H1 (cell line): ENCODE measurements at regions not wholly inside any gene's neighbourhood (a gene's known extent, or its start where the extent isn't known, plus 50 kb on each side); places are given as distances from the start of the nearest gene placed in this dataset.

Experiments
- CTCF ChIA-PET: fragments of 300-600 bp; sonication (Branson Sonifier 250); formaldehyde crosslinking; loops from one replicate; lab custom pipeline; 2021; ENCODE audit not compliant: partially characterized antibody; lab: Charles Lee
- POLR2A ChIA-PET: fragments of 300-600 bp; sonication (Branson Sonifier 250); formaldehyde crosslinking; loops from one replicate; lab custom pipeline; 2021; ENCODE audit warnings: inconsistent platforms; ENCODE audit not compliant: partially characterized antibody; lab: Charles Lee
- DNase-seq, 2 experiments: peaks; one replicate each; pipeline versions ENCODE4 v3.0.0 to v3.0.0-alpha.2; 2010 to 2022; ENCODE audit warnings: low spot score in 2 of 2, low read depth in 1 of 2, mixed read lengths in 1 of 2
- FAIRE-seq: peaks from 2 replicates; lab custom pipeline; 2011; peaks lifted over from hg19 to GRCh38; lab: Jason Lieb, UNC
- H2AFZ ChIP-seq: 2 replicates; pipeline ENCODE4 v1.8.1; 2012; ENCODE audit warnings: low read length, inconsistent platforms
- H2AK5ac ChIP-seq: 2 replicates; pipeline ENCODE4 v1.6.1; 2013; ENCODE audit warnings: low read depth, low read length
- H2BK120ac ChIP-seq: replicated peaks from 2 replicates; pipeline ENCODE3; 2013; ENCODE audit warnings: low read depth, low read length, inconsistent platforms
- H2BK12ac ChIP-seq: 2 replicates; pipeline ENCODE4 v1.6.1; 2013; ENCODE audit warnings: low read depth, low read length
- H2BK15ac ChIP-seq: 2 replicates; pipeline ENCODE4 v1.6.1; 2013; ENCODE audit warnings: low read length
- H2BK20ac ChIP-seq: 2 replicates; pipeline ENCODE4 v1.6.1; 2013; ENCODE audit warnings: low read length
- H2BK5ac ChIP-seq: 2 replicates; pipeline ENCODE4 v1.6.1; 2013; ENCODE audit warnings: low read depth, low read length
- H3K14ac ChIP-seq: 2 replicates; pipeline ENCODE4 v1.6.1; 2013; ENCODE audit warnings: inconsistent platforms; ENCODE audit not compliant: insufficient read length
- H3K18ac ChIP-seq: 2 replicates; pipeline ENCODE4 v1.6.1; 2013; ENCODE audit warnings: low read length; ENCODE audit errors: extremely low read depth
- H3K23ac ChIP-seq: 2 replicates; pipeline ENCODE4 v1.6.1; 2013; ENCODE audit warnings: inconsistent platforms; ENCODE audit not compliant: insufficient read length
- H3K23me2 ChIP-seq: 2 replicates; pipeline ENCODE4 v1.6.1; 2013; ENCODE audit warnings: low read depth, low read length
- H3K27ac ChIP-seq: 2 replicates; pipeline ENCODE4 v1.6.1; 2011; ENCODE audit warnings: low read depth, low read length, inconsistent platforms
- H3K27me3 ChIP-seq, 4 experiments: replicated peaks in 1 of 4; 1 replicate in 1 of 4; 2 replicates in 3 of 4; pipeline versions ENCODE4 v1.6.1 to v1.8.1; 2011 to 2013; ENCODE audit warnings: low read length in 3 of 4, mild to moderate bottlenecking in 3 of 4, inconsistent platforms in 2 of 4, mixed read lengths in 2 of 4, moderate library complexity in 1 of 4; ENCODE audit not compliant: control insufficient read depth in 3 of 4, insufficient read depth in 3 of 4; ENCODE audit errors: extremely low read depth in 1 of 4
- H3K36me3 ChIP-seq, 4 experiments: 2 replicates each; pipeline versions ENCODE4 v1.6.1 to v1.8.1; 2011 to 2013; ENCODE audit warnings: mild to moderate bottlenecking in 4 of 4, low read length in 3 of 4, moderate library complexity in 2 of 4, control low read depth in 1 of 4, inconsistent platforms in 1 of 4; ENCODE audit not compliant: insufficient read depth in 4 of 4, control insufficient read depth in 2 of 4
- H3K4ac ChIP-seq: replicated peaks from 2 replicates; pipeline ENCODE3; 2013; ENCODE audit warnings: low read length, low read depth, mixed read lengths, inconsistent platforms; ENCODE audit not compliant: insufficient read length
- H3K4me1 ChIP-seq, 4 experiments: replicated peaks in 1 of 4; 1 replicate in 1 of 4; 2 replicates in 3 of 4; pipeline versions ENCODE4 v1.6.1 to v1.8.1; 2011 to 2013; ENCODE audit warnings: low read length in 3 of 4, inconsistent platforms in 2 of 4, mixed read lengths in 1 of 4; ENCODE audit not compliant: insufficient read depth in 4 of 4, control insufficient read depth in 3 of 4
- H3K4me2 ChIP-seq, 2 experiments: 2 replicates each; pipeline versions ENCODE4 v1.6.1 to v1.8.1; 2011 to 2013; ENCODE audit warnings: low read depth in 2 of 2, low read length in 2 of 2, control low read depth in 1 of 2, inconsistent platforms in 1 of 2, mild to moderate bottlenecking in 1 of 2; ENCODE audit not compliant: insufficient read depth in 1 of 2
- H3K4me3 ChIP-seq, 4 experiments: fragments of 200-600, 300-600 bp in 1 of 4; sonication (generic), shearing (Covaris generic), sonication (Bioruptor Twin) in 1 of 4; 2 replicates each; pipeline versions ENCODE4 v1.5.1 to v1.8.1; 2011 to 2016; ENCODE audit warnings: low read length in 4 of 4, low read depth in 3 of 4, control low read depth in 2 of 4, inconsistent platforms in 2 of 4, mild to moderate bottlenecking in 2 of 4, mixed read lengths in 1 of 4, moderate library complexity in 1 of 4; ENCODE audit not compliant: insufficient read depth in 2 of 4; ENCODE audit errors: extremely low read depth in 1 of 4
- H3K56ac ChIP-seq: replicated peaks from 2 replicates; pipeline ENCODE3; 2013; ENCODE audit warnings: low read depth, mild to moderate bottlenecking, mixed read lengths, low read length, inconsistent platforms; ENCODE audit not compliant: insufficient read length
- H3K79me1 ChIP-seq: 2 replicates; pipeline ENCODE4 v1.6.1; 2013; ENCODE audit warnings: low read depth, low read length, control low read depth
- H3K79me2 ChIP-seq, 2 experiments: 2 replicates each; pipeline versions ENCODE4 v1.6.1 to v1.8.1; 2012 to 2013; ENCODE audit warnings: low read length in 2 of 2, mild to moderate bottlenecking in 2 of 2, inconsistent platforms in 1 of 2; ENCODE audit not compliant: insufficient read depth in 2 of 2, control insufficient read depth in 1 of 2
- H3K9ac ChIP-seq, 4 experiments: replicated peaks in 1 of 4; 1 replicate in 1 of 4; 2 replicates in 3 of 4; pipeline versions ENCODE4 v1.6.1 to v1.8.1; 2011 to 2013; ENCODE audit warnings: low read depth in 3 of 4, low read length in 3 of 4, control low read depth in 2 of 4, mild to moderate bottlenecking in 2 of 4, moderate library complexity in 2 of 4, inconsistent platforms in 1 of 4; ENCODE audit errors: extremely low read depth in 1 of 4
- H3K9me3 ChIP-seq, 2 experiments: 2 replicates each; pipeline versions ENCODE4 v1.6.1 to v1.8.1; 2012 to 2013; ENCODE audit warnings: mild to moderate bottlenecking in 2 of 2, moderate library complexity in 2 of 2, control low read depth in 1 of 2, inconsistent platforms in 1 of 2, low read depth in 1 of 2, low read length in 1 of 2, mixed read lengths in 1 of 2; ENCODE audit not compliant: insufficient read depth in 2 of 2
- H4K20me1 ChIP-seq, 2 experiments: replicated peaks in 1 of 2; 2 replicates each; pipeline versions ENCODE3 to v1.8.1; 2011 to 2013; ENCODE audit warnings: inconsistent platforms in 2 of 2, low read length in 2 of 2, mild to moderate bottlenecking in 1 of 2; ENCODE audit not compliant: insufficient read depth in 2 of 2, control insufficient read depth in 1 of 2
- H4K5ac ChIP-seq: 2 replicates; pipeline ENCODE4 v1.6.1; 2013; ENCODE audit warnings: low read length, low read depth, mixed read lengths, inconsistent platforms; ENCODE audit not compliant: insufficient read length
- H4K8ac ChIP-seq: 2 replicates; pipeline ENCODE4 v1.8.0; 2013; ENCODE audit warnings: mild to moderate bottlenecking, moderate library complexity, low read length, inconsistent platforms; ENCODE audit not compliant: insufficient read depth; ENCODE audit errors: extremely low read depth
- H4K91ac ChIP-seq: replicated peaks from 2 replicates; pipeline ENCODE3; 2013; ENCODE audit warnings: low read length, mixed read lengths, inconsistent platforms; ENCODE audit not compliant: insufficient read length
- CEBPB ChIP-seq: IDR thresholded peaks from 2 replicates; pipeline ENCODE4 v1.6.1; 2012; ENCODE audit warnings: low read depth, low read length
- CREB1 ChIP-seq: IDR thresholded peaks from 2 replicates; pipeline ENCODE4 v1.6.1; 2012; ENCODE audit warnings: inconsistent platforms
- EZH2 ChIP-seq: fragments of 200-600 bp; sonication (generic); IDR thresholded peaks from 2 replicates; pipeline ENCODE4 v1.7.1; 2012; ENCODE audit warnings: low read depth, mild to moderate bottlenecking, moderate library complexity, low read length, inconsistent platforms; ENCODE audit not compliant: severe bottlenecking
- WGBS, 2 experiments: shearing (Covaris generic) in 1 of 2; methylation state at CpG; one replicate each; pipeline versions ENCODE4 v1.1.6 to v1.1.7; 2013 to 2015; ENCODE audit warnings: low lambda C conversion rate in 2 of 2, mixed read lengths in 2 of 2, inconsistent platforms in 1 of 2, low coverage in 1 of 2, missing lambda C conversion rate in 1 of 2; ENCODE audit not compliant: insufficient replicate concordance in 2 of 2, insufficient coverage in 1 of 2, insufficient read length in 1 of 2; ENCODE audit errors: extremely low coverage in 1 of 2, missing lambda C conversion rate in 1 of 2; 5-methylcytosine and 5-hydroxymethylcytosine counted together

- WGBS, 2 experiments, result 89 to 100% methylated on average over 1 to 4 of the region's 4 CpGs
- peaks cover 5 to 31% of the 10 kb centered on the region in 2 experiments; a peak in 3 of 4 replicates for H3K9me3 ChIP-seq
- TF ChIP-seq CREB1 (no peak), EZH2 (no peak), CEBPB (no peak)
- H3K4me3 ChIP-seq, result no peak overlapping the region
- peak overlapping the region; percentile 69 for H3K4ac ChIP-seq
- no peak for FAIRE-seq
- H2AFZ ChIP-seq, result no peak overlapping the region
- no peak overlapping the region for H2BK15ac ChIP-seq
- H3K36me3 ChIP-seq, result peaks cover 0 to 8% (median 0%) of the 10 kb centered on the region in 4 experiments; a peak in 1 of 8 replicates
- no peak for DNase-seq
- no peak overlapping the region for H4K91ac ChIP-seq
- H3K27ac ChIP-seq, result no peak overlapping the region
- peaks cover 0 to 30% of the 10 kb centered on the region in 2 experiments for H4K20me1 ChIP-seq
- H3K23me2 ChIP-seq, result peaks cover 32% of the 10 kb centered on the region; the same call in 1 of the 2 replicates
- H2BK5ac ChIP-seq, result no peak overlapping the region
- no peak overlapping the region for H4K8ac ChIP-seq
- peak overlapping the region; percentile 98 for H3K14ac ChIP-seq
- 0 out of 7 replicates have a peak overlapping the region, but pooled peaks of 1 of the 4 experiments have one; percentile 11 for H3K9ac ChIP-seq
- CTCF ChIA-PET, result no interaction called here
- no peak overlapping the region for H3K18ac ChIP-seq
- H3K56ac ChIP-seq, result peak overlapping the region; percentile 100
- no peaks in the 10 kb centered on the region; a peak in 1 of 7 replicates for H3K4me1 ChIP-seq
- H3K27me3 ChIP-seq, result no peaks in the 10 kb centered on the region
- POLR2A ChIA-PET, result no interaction called here
- H3K79me2 ChIP-seq, result peaks cover 0 to 4% of the 10 kb centered on the region in 2 experiments; a peak in 1 of 4 replicates
- H3K23ac ChIP-seq, result peak overlapping the region; percentile 94
- H4K5ac ChIP-seq, result no peak overlapping the region
- no peak overlapping the region for H2BK12ac ChIP-seq
- H3K79me1 ChIP-seq, result peaks cover 3% of the 10 kb centered on the region; the same call in 1 of the 2 replicates
- no peak overlapping the region for H2BK120ac ChIP-seq
- H3K4me2 ChIP-seq, result no peak overlapping the region
- H2AK5ac ChIP-seq, result no peak overlapping the region; the same call in 1 of the 2 replicates
- no peak overlapping the region for H2BK20ac ChIP-seq
Measured at GRCh38 chr2:239868556-239869181, 156.5 kb downstream of the NDUFA10 start.
